Parathyroid adenoma (tissue), 2 donors: ENCODE measurements at regions not wholly inside any gene's neighbourhood (a gene's known extent, or its start where the extent isn't known, plus 50 kb on each side); places are given as distances from the start of the nearest gene placed in this dataset.

Source experiments
- H2AFZ ChIP-seq: fragments of 300-600 bp; sonication (generic); one replicate; pipeline ENCODE4 v1.7.0; 2017; ENCODE audit warnings: antibody characterized with exemption, mild to moderate bottlenecking
- H3K27ac ChIP-seq: fragments of 300-600 bp; sonication (generic); one replicate; pipeline ENCODE4 v1.7.0; 2017
- H3K27me3 ChIP-seq: fragments of 300-600 bp; sonication (generic); one replicate; pipeline ENCODE4 v1.7.0; 2017; ENCODE audit warnings: low read length; ENCODE audit not compliant: control insufficient read depth, insufficient read depth
- H3K36me3 ChIP-seq: fragments of 300-600 bp; sonication (generic); one replicate; pipeline ENCODE4 v1.7.0; 2017; ENCODE audit warnings: low read length; ENCODE audit not compliant: control insufficient read depth, insufficient read depth
- H3K4me1 ChIP-seq: fragments of 300-600 bp; sonication (generic); one replicate; pipeline ENCODE4 v1.7.0; 2017; ENCODE audit warnings: control low read depth
- H3K4me2 ChIP-seq: fragments of 300-600 bp; sonication (generic); one replicate; pipeline ENCODE4 v1.7.0; 2017; ENCODE audit warnings: low read length
- H3K4me3 ChIP-seq: fragments of 300-600 bp; sonication (generic); one replicate; pipeline ENCODE4 v1.7.0; 2017; ENCODE audit warnings: low read depth, low read length
- H3K79me2 ChIP-seq: fragments of 300-600 bp; sonication (generic); one replicate; pipeline ENCODE4 v1.7.0; 2017; ENCODE audit warnings: control low read depth
- H3K9ac ChIP-seq: fragments of 300-600 bp; sonication (generic); one replicate; pipeline ENCODE4 v1.7.0; 2017; ENCODE audit warnings: mild to moderate bottlenecking
- H3K9me3 ChIP-seq: fragments of 300-600 bp; sonication (generic); one replicate; pipeline ENCODE4 v1.7.0; 2017; ENCODE audit warnings: low read length; ENCODE audit not compliant: control insufficient read depth
- TF ChIP-seq, protein P1 (sequence below): fragments of 300-600 bp; sonication (generic); IDR thresholded peaks from one replicate; pipeline ENCODE4 v1.7.0; 2017; ENCODE audit warnings: antibody characterized with exemption, mild to moderate bottlenecking
- donor health status: primary hyperparathyroidism.

DNA sequence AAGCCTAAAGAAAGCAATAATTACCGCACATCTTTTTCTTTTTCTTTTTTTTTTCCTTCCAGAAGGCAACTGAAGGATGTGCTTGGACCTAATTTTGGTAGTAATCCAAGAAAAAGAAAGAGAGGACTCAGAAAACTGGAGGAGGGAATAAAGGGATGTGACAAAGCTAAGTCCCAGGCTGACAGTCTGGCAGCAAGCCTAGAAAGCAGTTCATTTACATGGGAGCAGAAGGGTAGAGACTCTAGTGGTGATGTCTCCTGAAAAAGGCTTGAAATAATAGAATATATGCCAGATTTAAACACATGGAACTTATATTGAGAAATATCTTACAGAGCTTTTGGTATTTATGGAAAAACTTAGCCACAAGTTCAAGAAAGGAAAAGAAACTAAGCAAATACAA, 101.0 kb upstream of the SHISA6 start:
- H3K9me3 ChIP-seq: no peaks in the 10 kb centered on the region

DNA sequence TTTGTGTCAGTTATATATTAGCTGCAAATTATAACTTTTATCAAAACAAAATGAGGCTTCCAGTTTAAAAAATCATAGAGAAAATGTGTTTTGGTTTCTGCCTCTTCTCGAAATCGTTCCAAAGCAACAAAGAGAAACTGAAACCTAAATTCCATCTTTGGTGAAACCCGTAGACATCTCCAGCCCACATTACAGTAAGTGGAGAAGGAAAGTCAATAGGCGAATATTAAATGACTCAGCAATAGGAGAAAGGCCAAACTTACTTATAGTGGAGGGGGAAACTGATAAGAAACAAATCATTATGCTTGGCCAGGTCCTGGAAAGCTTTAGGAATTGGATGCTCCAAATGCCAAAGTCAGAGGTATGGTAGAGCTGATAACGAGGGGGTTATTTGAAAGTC, 103.0 kb upstream of the SHISA6 start:
- Histone ChIP-seq H3K79me2 (no peaks in the 10 kb centered on the region), H3K36me3 (no peaks in the 10 kb centered on the region), H3K9ac (no peak overlapping the region), H3K4me2 (no peak overlapping the region), H3K9me3 (no peaks in the 10 kb centered on the region), H3K4me3 (no peak overlapping the region), H3K4me1 (no peaks in the 10 kb centered on the region), H2AFZ (no peak overlapping the region), H3K27me3 (no peaks in the 10 kb centered on the region), H3K27ac (no peak overlapping the region)
- TF ChIP-seq, protein P1, sequence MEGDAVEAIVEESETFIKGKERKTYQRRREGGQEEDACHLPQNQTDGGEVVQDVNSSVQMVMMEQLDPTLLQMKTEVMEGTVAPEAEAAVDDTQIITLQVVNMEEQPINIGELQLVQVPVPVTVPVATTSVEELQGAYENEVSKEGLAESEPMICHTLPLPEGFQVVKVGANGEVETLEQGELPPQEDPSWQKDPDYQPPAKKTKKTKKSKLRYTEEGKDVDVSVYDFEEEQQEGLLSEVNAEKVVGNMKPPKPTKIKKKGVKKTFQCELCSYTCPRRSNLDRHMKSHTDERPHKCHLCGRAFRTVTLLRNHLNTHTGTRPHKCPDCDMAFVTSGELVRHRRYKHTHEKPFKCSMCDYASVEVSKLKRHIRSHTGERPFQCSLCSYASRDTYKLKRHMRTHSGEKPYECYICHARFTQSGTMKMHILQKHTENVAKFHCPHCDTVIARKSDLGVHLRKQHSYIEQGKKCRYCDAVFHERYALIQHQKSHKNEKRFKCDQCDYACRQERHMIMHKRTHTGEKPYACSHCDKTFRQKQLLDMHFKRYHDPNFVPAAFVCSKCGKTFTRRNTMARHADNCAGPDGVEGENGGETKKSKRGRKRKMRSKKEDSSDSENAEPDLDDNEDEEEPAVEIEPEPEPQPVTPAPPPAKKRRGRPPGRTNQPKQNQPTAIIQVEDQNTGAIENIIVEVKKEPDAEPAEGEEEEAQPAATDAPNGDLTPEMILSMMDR: no peak

More for the DNA sequence above, 101.0 kb upstream of the SHISA6 start:
- Histone ChIP-seq H3K79me2 (no peaks in the 10 kb centered on the region), H3K27me3 (no peaks in the 10 kb centered on the region), H2AFZ (no peak overlapping the region), H3K4me1 (no peaks in the 10 kb centered on the region), H3K9ac (no peak overlapping the region), H3K4me3 (no peak overlapping the region), H3K4me2 (no peak overlapping the region), H3K27ac (no peak overlapping the region), H3K36me3 (no peaks in the 10 kb centered on the region)
- TF ChIP-seq, protein P1: no peak

DNA sequence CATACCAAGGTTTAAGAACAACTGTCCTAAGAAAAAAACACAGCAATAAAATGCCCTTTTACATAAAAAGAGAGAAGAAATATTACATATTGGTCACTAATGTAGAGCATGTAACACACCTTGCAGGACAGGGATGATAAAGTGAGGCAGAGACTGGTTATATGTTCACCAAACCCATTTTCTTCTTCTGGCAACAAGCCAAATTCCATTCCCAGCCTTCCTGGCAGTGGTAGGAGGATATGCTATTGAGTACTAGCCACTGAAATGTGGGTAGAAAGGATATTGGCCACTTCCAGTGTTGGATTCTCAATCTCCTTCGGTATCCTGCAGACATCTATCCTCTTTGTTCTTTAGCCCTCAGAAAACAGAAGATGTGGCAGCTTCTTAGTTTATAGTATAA, 105.2 kb upstream of the SHISA6 start:
- Histone ChIP-seq H3K4me1 (no peaks in the 10 kb centered on the region), H3K9me3 (no peaks in the 10 kb centered on the region), H2AFZ (no peak overlapping the region), H3K27ac (no peak overlapping the region), H3K4me3 (no peak overlapping the region), H3K9ac (no peak overlapping the region), H3K79me2 (no peaks in the 10 kb centered on the region), H3K36me3 (no peaks in the 10 kb centered on the region), H3K4me2 (no peak overlapping the region), H3K27me3 (no peaks in the 10 kb centered on the region)
- TF ChIP-seq, protein P1: no peak

DNA sequence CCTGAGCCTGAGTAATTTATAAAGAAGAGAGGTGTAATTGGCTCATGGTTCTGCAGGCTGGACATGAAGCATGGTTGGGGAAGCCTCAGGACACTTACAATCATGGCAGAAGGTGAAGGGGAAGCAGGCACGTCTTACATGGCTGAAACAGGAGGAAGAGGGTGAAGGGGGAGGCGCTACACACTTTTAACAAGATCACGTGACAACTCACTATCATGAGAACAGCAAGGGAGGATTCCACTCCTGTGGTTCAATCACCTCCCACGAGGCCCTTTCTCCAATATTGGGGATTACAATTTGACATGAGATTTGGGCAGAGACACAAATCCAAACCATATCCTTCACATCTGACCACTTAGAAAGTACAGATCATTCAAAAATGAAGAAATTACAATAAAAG, 110.6 kb upstream of the SHISA6 start:
- H3K36me3 ChIP-seq: no peaks in the 10 kb centered on the region
- no peak overlapping the region for H2AFZ ChIP-seq
- H3K9me3 ChIP-seq: no peaks in the 10 kb centered on the region
- no peak overlapping the region for H3K4me3 ChIP-seq
- H3K9ac ChIP-seq: no peak overlapping the region
- no peak overlapping the region for H3K4me2 ChIP-seq
- TF ChIP-seq, protein P1: no peak
- no peaks in the 10 kb centered on the region for H3K79me2 ChIP-seq
- H3K27me3 ChIP-seq: no peaks in the 10 kb centered on the region
- no peak overlapping the region for H3K27ac ChIP-seq
- no peaks in the 10 kb centered on the region for H3K4me1 ChIP-seq

DNA sequence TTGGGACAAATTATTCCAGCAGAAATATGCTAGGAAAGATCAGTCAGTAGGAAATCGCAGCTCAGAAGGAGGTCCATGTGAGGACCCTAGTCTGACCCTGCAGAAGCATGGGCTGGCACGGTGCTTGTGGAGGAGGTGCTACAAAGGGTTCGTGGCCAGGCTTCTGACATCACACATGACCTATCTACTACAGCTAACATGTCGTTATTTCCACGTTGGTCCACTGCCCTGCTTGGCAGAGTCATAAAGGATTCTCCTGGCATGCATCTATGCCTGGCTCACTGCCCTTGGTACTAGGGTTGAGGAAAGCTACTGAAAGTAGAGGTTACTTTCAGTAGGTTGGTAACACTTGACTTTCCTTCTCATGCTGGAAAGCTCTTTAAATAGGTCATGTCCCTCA, 118.1 kb upstream of the SHISA6 start:
- no peak overlapping the region for H3K4me2 ChIP-seq
- H3K4me3 ChIP-seq: no peak overlapping the region
- H3K27ac ChIP-seq: no peak overlapping the region
- no peaks in the 10 kb centered on the region for H3K27me3 ChIP-seq
- no peaks in the 10 kb centered on the region for H3K79me2 ChIP-seq
- H3K4me1 ChIP-seq: no peaks in the 10 kb centered on the region
- TF ChIP-seq, protein P1: no peak
- no peak overlapping the region for H2AFZ ChIP-seq
- no peaks in the 10 kb centered on the region for H3K9me3 ChIP-seq
- H3K36me3 ChIP-seq: no peaks in the 10 kb centered on the region
- no peak overlapping the region for H3K9ac ChIP-seq
